ENCODE measurements at regions not wholly inside any gene's neighbourhood (a gene's known extent, or its start where the extent isn't known, plus 50 kb on each side); places are given as distances from the start of the nearest gene placed in this dataset.
"Not testable (repeated sequence)": the region's sequence is repeated elsewhere in the genome, so short reads cannot be mapped to it uniquely, and the experiment has no call there.

GRCh38 chr16:87201790-87202189 lies 115.4 kb downstream of the C16orf95 start:
- DNase-seq (ENCODE audit: extremely low read depth, low read depth, low spot score): no peak

- no peak for DNase-seq (ENCODE audit: extremely low read depth, low read depth, low spot score)
Observed at GRCh38 chr16:87202346-87202745, 114.8 kb downstream of the C16orf95 start.

- DNase-seq (ENCODE audit: extremely low read depth, low read depth, low spot score): no peak
Observed at GRCh38 chr16:87203060-87203656, 114.0 kb downstream of the C16orf95 start.

GRCh38 chr16:87206646-87207451 lies 110.3 kb downstream of the C16orf95 start:
- DNase-seq (ENCODE audit: extremely low read depth, low read depth, low spot score): no peak

- DNase-seq (ENCODE audit: extremely low read depth, low read depth, low spot score): no peak
Observed at GRCh38 chr16:87207509-87207908, 109.7 kb downstream of the C16orf95 start.

- no peak for DNase-seq (ENCODE audit: extremely low read depth, low read depth, low spot score)
Observed at GRCh38 chr16:87207965-87208364, 109.2 kb downstream of the C16orf95 start.

- DNase-seq (ENCODE audit: extremely low read depth, low read depth, low spot score): not testable (repeated sequence)
Observed at GRCh38 chr16:87208968-87209367, 108.2 kb downstream of the C16orf95 start.

GRCh38 chr16:87209808-87210512 lies 107.2 kb downstream of the C16orf95 start:
- DNase-seq (ENCODE audit: extremely low read depth, low read depth, low spot score): no peak

- no peak for DNase-seq (ENCODE audit: extremely low read depth, low read depth, low spot score)
Observed at GRCh38 chr16:87210894-87211293, 106.3 kb downstream of the C16orf95 start.

- no peak for DNase-seq (ENCODE audit: extremely low read depth, low read depth, low spot score)
Observed at GRCh38 chr16:87212026-87212425, 105.2 kb downstream of the C16orf95 start.

- no peak for DNase-seq (ENCODE audit: extremely low read depth, low read depth, low spot score)
Observed at GRCh38 chr16:87213536-87213935, 103.7 kb downstream of the C16orf95 start.

GRCh38 chr16:87216148-87216840 lies 100.9 kb downstream of the C16orf95 start:
- no peak for DNase-seq (ENCODE audit: extremely low read depth, low read depth, low spot score)

- no peak for DNase-seq (ENCODE audit: extremely low read depth, low read depth, low spot score)
Observed at GRCh38 chr16:87216841-87217275, 100.3 kb downstream of the C16orf95 start.

GRCh38 chr16:87217802-87218201 lies 99.4 kb downstream of the C16orf95 start:
- not testable (repeated sequence) for DNase-seq (ENCODE audit: extremely low read depth, low read depth, low spot score)

- DNase-seq (ENCODE audit: extremely low read depth, low read depth, low spot score): no peak
Observed at GRCh38 chr16:87218281-87219055, 98.7 kb downstream of the C16orf95 start.

GRCh38 chr16:87219287-87219909 lies 97.8 kb downstream of the C16orf95 start:
- no peak for DNase-seq (ENCODE audit: extremely low read depth, low read depth, low spot score)

- DNase-seq (ENCODE audit: extremely low read depth, low read depth, low spot score): no peak
Observed at GRCh38 chr16:87221633-87222032, 95.6 kb downstream of the C16orf95 start.

GRCh38 chr16:87222335-87222734 lies 94.9 kb downstream of the C16orf95 start:
- DNase-seq (ENCODE audit: extremely low read depth, low read depth, low spot score): no peak

- no peak for DNase-seq (ENCODE audit: extremely low read depth, low read depth, low spot score)
Observed at GRCh38 chr16:87223656-87224248, 93.4 kb downstream of the C16orf95 start.

GRCh38 chr16:87226926-87227295 lies 90.3 kb downstream of the C16orf95 start:
- DNase-seq (ENCODE audit: extremely low read depth, low read depth, low spot score): no peak
